ENCODE measurements at regions not wholly inside any gene's neighbourhood (a gene's known extent, or its start where the extent isn't known, plus 50 kb on each side); places are given as distances from the start of the nearest gene placed in this dataset.

- TF ChIP-seq POLR2AphosphoS5 (IDR thresholded peaks at IDR 0.05): no peak
- no peak for TF ChIP-seq POLR2A (IDR thresholded peaks at IDR 0.05)
These were observed 111.2 kb upstream of the BET1 start for GRCh38 chr7:94115316-94115715.
